ENCODE measurements at regions not wholly inside any gene's neighbourhood (a gene's known extent, or its start where the extent isn't known, plus 50 kb on each side); places are given as distances from the start of the nearest gene placed in this dataset.

- TF ChIP-seq, protein P1, sequence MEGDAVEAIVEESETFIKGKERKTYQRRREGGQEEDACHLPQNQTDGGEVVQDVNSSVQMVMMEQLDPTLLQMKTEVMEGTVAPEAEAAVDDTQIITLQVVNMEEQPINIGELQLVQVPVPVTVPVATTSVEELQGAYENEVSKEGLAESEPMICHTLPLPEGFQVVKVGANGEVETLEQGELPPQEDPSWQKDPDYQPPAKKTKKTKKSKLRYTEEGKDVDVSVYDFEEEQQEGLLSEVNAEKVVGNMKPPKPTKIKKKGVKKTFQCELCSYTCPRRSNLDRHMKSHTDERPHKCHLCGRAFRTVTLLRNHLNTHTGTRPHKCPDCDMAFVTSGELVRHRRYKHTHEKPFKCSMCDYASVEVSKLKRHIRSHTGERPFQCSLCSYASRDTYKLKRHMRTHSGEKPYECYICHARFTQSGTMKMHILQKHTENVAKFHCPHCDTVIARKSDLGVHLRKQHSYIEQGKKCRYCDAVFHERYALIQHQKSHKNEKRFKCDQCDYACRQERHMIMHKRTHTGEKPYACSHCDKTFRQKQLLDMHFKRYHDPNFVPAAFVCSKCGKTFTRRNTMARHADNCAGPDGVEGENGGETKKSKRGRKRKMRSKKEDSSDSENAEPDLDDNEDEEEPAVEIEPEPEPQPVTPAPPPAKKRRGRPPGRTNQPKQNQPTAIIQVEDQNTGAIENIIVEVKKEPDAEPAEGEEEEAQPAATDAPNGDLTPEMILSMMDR (conservative IDR thresholded peaks at IDR 0.05) = no peak
- no peak for TF ChIP-seq EZH2 (IDR thresholded peaks at IDR 0.05; ENCODE audit: low read depth)
Observed at GRCh38 chr13:111461445-111462149, 141.2 kb downstream of the TEX29 start.

All from PC-9 (cell line).